Renal cortex interstitium (tissue), 11 donors: ENCODE measurements at regions not wholly inside any gene's neighbourhood (a gene's known extent, or its start where the extent isn't known, plus 50 kb on each side); places are given as distances from the start of the nearest gene placed in this dataset.

Source experiments
- DNase-seq, 11 donors: peaks; one replicate each; pipeline ENCODE4 v3.0.0-alpha.2; 2013; ENCODE audit warnings: low read depth in 9 of 11, low spot score in 4 of 11; ENCODE audit errors: extremely low read depth in 1 of 11

DNA sequence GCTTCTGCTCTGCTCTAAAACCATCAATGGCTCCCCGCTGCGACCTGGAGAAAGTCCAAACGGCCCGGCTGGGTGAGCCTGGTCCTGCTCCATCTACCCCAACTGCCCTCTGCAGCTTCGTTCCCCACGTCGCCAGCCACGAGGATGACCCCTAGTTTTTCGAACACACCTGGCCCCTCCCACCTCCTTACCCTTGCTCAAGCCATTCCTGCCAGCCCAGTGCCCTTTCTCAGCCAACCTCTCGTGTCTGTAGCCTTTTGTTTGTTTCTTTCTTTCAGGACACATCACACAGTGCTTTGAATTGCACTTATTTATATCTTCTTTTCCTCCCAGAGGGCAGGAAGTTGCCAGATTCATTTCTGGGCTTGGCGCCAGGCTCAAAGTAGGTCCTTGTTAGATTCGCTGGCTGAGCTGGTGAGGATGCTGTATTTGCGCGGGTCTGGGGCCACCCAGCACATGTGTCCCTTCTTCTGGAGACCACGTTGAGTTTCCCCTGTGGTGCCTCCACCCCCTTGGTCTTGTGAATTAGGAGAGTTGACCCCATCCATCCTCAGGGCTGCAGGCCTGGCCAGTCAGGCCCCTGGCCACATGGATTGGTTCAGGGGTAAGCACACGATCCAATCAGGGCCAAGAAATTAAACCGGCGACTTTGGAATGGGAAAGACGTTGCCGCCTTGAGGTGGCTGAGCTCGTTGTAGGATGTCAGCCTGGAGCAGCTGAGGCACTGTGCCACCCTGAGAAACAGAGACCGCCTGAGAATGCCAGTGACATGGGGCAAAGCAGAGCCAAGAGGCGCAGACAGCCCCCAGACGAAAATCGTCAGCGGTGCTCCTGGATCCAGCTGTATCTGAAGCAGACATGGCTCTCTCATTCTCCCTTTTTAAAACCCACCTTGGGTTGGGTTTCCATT is 156.0 kb downstream of the CEBPB start:
- no peak for DNase-seq

DNA sequence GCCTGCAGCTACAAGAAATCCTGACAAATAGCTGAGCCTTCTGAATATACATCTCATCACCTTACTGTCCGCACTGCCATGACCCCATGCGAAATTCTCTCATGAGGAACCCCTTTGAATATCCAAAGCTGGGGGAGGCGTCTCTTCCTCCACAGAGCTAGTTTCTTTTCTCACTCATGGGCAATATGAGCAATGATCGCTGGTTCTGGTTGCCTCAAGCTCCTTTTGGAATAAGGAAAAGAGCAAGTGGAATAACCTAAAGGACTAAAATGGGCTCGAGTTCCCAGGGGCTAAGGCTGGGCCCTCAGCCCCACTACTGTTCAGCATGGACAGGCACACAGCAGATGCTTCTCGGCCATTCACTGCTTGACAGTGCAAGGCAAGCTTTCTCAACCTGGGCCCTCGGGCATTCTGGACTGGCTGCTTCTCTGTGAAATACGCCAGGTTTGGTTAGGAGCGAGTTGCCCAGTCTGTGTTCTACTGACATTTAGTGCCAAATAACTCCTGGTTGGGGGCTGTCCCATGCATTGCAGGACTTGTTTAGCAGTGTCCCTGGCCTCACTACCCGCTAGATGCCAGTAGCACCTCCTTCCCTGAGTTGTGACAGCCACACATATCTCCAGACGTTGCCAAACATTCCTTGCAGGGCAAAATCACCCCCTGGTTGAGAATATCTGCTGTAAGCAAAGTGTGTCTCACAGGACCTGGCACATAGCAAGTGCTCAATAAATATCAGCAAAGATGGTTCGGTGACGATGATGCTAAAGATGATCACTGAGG is 156.8 kb downstream of the CEBPB start:
- no peak for DNase-seq

DNA sequence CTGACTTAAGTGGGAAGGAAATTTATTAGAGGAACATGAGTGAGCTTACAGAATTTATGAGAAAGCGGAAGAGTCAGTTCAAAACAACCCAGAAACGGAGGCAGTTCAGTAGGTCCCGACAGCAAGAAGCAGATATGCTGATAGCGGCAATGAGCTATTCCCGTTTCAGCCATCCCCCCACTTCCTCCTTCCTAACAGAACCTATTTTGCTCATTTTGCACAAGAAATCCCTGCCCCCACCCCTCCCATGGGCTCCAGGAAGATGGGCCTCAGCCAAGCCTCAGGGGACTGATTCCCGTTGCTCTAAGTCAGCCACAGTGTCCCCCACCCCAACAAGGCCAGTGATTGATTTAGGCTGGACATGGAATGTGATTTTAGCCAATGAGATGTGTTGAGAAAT is 157.5 kb downstream of the CEBPB start:
- DNase-seq = no peak

DNA sequence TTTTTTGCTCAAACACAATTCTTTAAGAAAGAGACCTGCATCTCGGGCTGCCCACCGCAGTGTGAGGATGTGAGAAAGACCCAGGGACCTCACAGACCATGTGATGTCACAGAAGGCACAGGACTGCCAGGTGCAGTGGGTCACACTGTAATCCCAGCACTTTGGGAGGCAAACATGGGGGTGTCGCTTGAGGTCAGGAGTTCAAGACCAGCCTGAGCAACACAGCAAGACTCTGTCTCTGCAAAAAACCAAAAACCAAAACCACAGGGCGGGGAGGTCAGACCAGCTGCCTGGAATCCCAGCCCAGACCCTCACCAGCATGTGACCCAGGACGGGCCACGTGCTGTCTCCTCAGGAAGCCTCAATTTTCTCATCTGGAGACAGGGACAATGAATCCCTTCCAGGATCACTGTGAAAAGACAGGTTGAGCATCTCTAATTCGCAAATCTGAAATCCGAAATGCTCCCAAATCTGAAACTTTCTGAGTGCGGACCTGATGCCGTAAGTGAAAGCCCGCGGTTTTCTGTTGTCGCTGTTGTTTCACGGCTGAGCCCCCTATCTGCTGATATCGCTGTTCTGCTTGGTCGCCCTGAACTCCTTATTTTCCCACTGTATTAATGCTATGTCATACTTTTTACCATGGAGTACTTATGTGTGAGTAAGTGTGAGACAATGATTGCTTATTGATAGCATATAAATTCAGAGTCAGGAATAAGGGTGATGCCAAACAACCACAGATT is 159.5 kb upstream of the PTPN1 start:
- no peak for DNase-seq

DNA sequence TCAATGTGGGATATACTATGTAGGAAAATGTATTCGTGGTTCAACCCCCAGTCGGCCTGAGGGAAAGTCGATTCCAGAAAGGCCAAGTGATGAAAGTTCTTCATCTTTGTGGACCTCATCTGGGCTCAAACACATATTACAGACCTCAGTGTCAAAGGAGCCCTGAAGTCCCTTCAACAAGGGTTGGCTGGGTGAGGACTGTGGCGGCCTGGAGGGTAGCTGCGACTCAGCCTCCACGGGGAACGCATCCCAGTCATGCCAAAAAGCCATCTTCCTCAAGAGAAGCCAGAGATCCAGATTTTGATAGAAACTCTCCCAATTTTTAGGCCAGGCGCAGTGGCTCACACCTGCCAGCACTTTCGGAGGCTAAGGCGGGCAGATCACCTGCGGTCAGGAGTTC is 158.6 kb upstream of the PTPN1 start:
- no peak for DNase-seq

DNA sequence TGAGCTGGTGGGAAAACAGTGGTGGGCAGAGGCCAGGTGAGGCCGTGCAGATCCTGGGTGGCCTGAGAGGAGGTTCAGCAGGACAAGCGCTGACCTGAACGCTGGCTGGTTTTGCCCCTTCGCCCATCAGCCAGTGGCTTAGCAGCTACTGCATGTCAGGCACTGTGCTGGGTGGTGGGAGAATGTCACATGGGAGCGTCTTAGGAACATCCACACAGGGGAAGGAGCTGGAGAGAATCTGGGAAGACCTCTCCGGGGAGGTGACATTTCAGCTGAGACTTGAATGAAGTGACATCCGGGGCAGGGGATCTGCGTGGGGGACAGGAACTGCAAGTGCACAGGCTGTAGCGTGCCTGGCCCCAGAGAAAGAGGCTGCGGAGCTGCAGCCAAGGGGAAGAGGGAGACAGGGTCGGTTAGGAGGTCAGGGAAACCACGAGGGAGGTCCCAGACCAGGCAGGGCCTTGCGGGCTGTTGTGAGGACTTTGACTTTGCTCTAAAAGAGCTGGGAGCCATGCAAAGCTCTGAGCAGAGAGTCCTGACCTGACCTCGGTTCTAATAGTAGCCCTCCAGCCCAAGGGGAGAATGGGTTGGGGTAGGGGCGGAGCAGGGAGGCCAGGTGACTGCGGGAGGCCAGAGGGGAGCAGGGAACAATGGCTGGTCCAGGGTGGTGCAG is 156.8 kb upstream of the PTPN1 start:
- DNase-seq = no peak

DNA sequence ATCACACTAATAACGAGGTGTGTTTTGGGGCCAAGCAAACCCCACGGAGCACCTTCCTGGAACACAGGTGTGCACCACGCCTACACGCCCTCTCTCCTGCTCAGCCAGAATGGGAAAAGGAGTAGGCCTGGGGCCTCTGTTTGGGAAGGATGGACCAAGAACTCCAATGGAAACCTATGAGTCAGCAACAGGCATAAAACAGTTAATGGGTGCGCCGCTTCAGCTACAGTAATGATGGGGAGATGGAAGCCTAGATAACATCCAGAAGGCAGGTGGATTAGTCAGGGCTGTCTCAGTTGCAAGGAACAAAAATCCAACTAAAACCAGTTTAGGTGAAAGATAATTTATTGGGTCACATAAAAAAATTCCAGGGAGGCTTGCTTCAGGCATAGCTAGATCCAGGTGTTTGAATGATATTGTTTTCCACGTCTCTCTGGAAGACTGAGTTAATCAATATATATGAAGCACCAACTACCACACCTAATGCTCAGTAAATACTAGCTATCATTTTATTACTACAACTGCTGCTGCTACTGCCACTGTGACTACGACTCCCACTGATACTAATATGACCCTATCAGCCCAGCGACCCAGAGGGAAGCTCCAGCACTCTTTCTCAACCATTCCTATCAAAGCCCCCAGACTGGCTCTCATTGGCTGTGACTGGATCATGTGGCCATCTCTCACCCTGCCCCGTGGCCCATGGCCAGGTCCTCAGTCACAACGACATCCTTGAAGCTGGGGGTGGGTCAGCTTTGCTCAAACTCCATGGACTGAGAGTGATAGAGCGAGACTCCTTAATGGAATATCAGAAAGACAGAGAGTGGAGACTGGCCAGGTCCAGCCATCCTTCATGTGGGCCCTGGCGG is 155.2 kb upstream of the PTPN1 start:
- DNase-seq = no peak

DNA sequence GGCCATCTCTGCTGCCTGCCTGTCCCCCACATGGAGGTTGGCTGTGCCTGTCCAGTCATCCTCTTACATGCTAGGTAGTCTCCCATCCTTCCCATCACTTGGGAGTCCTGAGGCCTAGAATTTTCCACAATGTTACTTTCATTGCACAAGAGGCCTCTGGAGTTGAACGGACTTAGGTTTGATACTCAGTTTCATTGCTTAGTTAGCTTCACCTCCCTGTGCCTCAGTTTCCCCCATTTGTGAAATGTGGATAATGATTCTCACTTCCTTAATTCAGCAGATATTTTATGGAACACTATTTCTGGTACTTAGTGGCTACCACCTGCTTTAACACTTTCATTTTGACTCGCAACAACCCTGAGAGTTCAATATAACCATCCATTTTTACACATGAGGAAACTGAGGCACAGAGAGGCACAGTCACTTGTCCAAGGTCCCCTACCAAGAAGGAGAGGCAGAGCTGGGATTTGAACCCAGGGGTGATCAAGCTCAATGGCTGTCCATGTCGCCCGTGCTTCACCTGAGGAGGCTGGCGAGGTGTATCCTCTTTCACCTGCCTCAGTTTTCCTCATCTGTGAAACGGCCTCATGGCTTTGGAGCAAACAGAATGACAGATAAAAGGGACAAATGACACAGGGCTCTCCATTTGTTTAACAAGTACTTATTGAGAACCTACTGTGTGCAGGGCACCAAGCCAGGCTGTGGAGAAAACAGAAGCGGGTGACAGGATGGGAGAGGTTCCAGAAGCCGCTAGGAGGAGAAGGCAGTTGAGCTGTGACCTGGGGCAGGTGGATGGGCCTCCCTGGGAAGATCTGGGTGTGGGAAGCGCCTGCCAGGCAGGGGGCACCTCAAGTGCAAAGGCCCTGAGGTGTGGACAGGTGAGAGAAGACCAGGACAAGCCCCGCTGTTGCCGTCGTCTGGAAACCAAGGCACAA is 154.3 kb upstream of the PTPN1 start:
- DNase-seq = no peak

DNA sequence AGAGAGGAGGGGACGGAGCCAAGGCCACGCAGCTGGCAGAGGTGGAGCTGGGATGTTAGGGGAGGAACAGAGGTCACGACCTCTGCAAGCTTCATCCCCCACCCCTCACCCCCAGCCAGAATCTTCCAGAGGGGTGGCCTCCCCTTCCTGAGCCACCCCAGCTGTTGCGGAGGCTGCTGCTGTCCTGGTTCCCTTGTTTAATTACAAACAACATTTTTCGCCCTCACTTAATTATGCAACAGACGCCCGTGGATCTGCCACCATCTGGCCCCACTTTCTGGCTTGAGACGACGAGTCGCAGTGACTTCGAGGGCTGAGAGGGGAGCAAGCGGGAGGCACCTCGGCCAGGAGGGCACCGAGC is 153.7 kb upstream of the PTPN1 start:
- no peak for DNase-seq

DNA sequence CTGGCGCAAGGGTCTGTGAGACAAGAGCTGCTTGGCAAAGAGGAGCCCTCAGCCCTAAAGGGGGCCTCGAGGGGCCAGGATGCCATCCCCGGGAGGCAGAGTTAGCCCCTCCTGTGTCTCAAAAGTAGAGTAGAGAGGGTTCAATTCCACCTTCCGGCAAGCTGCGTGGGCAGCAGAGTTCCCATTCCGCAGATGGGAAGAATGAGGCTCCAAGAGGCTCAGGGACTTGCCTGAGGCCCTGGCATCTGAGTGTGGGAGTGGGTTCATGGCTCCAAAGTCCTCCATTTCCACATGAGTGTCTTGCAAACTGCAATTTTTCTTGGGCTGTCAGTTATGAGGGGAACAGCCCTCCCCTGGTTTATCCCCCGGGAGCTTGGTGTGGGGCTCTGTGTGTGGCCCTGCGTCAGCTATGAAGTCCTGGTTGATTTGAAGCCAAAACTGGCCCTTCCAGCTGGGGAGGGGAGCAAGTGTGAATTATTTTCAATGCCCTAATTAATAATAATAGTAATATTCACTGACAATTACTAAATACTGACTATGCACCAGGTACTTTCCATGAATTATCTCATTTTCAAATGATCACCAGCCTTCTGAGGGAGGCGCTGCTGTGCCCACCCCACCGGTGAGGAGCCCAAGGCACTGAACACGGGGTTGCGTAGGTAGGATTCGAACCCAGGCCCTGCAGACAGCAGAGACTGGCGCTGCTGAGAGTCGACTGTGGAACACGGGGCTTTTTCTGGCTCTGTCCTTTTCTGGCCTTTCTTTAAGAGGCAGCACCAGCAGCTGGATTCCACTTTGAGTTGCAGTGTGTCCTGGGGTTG is 153.0 kb upstream of the PTPN1 start:
- DNase-seq = no peak

DNA sequence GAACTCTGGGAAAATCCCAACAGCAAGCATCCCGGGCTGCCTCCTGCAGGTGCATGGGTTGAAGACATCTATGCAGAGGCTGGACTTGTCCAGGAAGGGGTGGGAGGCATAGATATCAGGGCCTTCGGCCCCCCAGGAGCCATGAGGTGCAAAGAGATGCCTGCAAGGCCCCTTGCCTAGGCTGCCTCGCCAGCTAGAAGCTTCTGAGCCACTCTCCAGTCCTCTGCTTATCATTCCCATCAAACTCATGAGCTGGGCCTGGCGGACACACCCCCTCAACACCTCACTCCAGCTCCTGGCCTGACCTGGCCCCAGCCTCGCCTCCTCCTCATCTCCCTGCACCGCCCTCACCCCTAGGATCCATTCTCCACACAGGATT is 152.4 kb upstream of the PTPN1 start:
- no peak for DNase-seq

DNA sequence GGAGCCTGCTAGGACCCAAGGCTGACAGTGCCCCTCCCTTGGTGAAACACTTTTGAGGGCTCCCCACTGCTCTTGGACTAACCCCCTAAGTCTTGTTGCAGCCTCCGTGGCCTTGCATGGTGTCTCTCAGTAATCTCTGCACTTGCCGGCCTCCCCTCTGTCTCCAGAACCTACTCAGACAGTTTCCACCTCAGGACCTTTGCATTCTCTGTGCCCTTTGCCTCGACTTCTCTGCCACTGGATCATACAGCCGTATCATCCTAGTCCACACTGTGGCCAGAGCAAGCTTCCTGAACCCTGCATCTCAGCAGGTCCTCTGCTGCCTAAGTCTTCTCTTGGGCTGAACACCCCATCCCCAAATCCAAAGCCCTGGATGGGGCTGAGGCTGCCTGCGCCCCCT is 152.0 kb upstream of the PTPN1 start:
- no peak for DNase-seq

DNA sequence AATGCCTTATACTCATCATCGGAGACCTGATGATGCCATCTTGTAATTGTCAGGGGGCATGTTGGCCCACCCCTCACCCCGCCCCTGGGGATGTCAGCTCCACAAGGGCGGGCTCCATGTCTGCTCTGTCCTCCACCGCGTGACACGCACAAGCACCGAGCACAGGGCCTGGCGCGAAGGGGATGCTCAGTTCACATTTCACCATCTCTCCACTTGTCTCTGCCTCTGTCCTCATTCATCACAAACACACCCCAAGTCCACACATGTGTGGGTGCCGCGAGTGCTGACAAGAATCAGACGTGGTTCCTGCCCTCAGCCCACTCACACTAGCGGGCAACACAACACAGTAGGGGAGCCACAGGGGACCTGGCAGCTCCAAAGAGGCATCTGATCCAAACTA is 151.2 kb upstream of the PTPN1 start:
- DNase-seq = no peak

DNA sequence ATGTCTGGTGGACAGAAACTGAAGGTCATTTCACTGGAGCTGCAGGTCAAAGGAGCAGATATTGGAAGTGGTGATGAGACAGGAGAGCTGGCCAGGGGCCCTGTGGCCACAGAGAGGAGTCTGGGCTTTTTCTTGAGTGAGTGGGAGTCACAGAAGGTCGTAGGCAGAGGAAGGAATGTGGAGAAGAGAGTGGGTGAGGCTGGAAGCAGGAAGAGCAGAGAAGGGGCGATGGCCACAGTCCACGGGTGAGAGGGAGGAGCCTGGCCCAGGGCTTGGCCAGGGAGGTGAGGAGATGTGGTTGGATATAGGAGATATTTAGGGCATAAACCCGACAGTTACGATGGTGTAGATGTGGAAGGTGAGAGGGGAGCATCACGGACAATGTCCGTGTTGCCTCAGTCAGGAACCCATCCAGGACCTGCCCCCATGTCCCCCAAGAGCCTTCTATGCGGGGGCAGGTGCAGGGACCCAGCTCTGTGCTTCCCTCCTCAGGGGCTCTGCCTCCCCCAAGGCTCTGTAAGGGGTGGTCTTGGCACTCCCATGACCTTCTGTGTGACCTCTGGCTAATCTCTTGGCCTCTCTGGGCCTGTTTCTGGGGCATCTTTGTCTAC is 150.5 kb upstream of the PTPN1 start:
- DNase-seq = no peak

DNA sequence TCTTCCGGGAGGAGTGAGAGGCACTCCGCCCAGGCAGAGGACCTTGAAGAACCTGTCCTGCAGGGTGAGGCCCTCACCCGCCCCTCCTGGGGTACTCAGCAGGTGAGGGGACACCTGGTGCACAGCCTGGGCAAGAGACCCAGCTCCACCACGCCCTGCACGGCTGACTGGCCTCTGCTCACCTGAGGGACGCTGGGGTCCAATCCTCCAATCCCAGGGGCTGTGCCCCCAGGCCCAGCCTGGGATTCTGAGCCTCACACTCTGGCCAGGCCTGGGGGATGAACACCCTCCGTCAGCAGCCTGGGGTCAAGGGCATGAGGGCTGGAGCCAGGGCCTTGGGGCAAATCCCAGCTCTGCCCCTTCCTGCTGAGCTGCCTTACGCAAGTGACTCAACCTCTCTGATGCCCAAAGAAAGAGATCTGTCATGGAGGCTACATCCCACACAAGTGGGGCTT is 149.9 kb upstream of the PTPN1 start:
- DNase-seq = no peak

DNA sequence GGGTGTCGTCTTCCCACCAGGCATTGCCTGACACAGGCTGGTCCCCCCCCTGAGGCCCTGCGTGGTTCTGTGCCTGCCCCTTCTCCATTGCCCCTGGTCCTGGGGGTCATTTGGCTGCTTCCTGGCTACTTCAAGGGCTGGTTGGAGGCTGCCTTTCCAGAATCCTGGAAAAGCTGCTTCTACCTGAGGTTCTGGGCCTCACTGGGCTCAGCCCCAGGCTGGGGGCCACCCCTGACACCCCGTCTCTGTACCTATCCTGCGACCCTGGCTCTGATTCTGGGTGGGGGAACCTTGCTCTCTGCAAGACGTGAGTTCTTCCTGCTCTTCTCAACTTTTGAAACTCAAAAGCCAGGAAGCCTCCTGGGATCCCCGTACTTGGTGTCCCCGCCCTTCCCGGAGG is 149.3 kb upstream of the PTPN1 start:
- no peak for DNase-seq
